Activated T-helper 1 cell treated with anti-CD3 and anti-CD28 coated beads, Interleukin-2, amount 50 U/mL, for 16 hours (primary cell): ENCODE measurements at regions not wholly inside any gene's neighbourhood (a gene's known extent, or its start where the extent isn't known, plus 50 kb on each side); places are given as distances from the start of the nearest gene placed in this dataset.

ENCODE experiments used
- DNase-seq, 2 donors: peaks; one replicate each; pipeline ENCODE4 v3.0.0-alpha.2; 2020; ENCODE audit warnings: low read depth in 1 of 2, low spot score in 1 of 2

- no peak for DNase-seq
Observed at GRCh38 chr2:34365512-34365911, 766.4 kb upstream of the FAM98A start.

- DNase-seq = no peak
Observed at GRCh38 chr2:34353509-34354113, 754.5 kb upstream of the FAM98A start.

GRCh38 chr2:34349527-34349926, 750.4 kb upstream of the FAM98A start:
- no peak for DNase-seq

GRCh38 chr2:34345030-34345429, 745.9 kb upstream of the FAM98A start:
- no peak for DNase-seq

- DNase-seq = no peak
Observed at GRCh38 chr2:34340307-34340706, 741.2 kb upstream of the FAM98A start.

GRCh38 chr2:34337735-34338134, 738.6 kb upstream of the FAM98A start:
- DNase-seq = no peak

- DNase-seq = no peak
Observed at GRCh38 chr2:34332813-34333212, 733.7 kb upstream of the FAM98A start.

- DNase-seq = no peak
Observed at GRCh38 chr2:34320056-34320455, 721.0 kb upstream of the FAM98A start.

GRCh38 chr2:34317797-34318196, 718.7 kb upstream of the FAM98A start:
- no peak for DNase-seq

GRCh38 chr2:34316788-34317187, 717.7 kb upstream of the FAM98A start:
- DNase-seq = no peak

- DNase-seq = no peak
Observed at GRCh38 chr2:34311816-34312215, 712.7 kb upstream of the FAM98A start.

- no peak for DNase-seq
Observed at GRCh38 chr2:34308140-34308539, 709.0 kb upstream of the FAM98A start.

GRCh38 chr2:34307636-34308035, 708.5 kb upstream of the FAM98A start:
- no peak for DNase-seq

- no peak for DNase-seq
Observed at GRCh38 chr2:34306745-34307144, 707.6 kb upstream of the FAM98A start.

GRCh38 chr2:34305587-34305986, 706.5 kb upstream of the FAM98A start:
- no peak for DNase-seq

- DNase-seq = no peak
Observed at GRCh38 chr2:34294961-34295360, 695.9 kb upstream of the FAM98A start.

- no peak for DNase-seq
Observed at GRCh38 chr2:34291076-34291475, 692.0 kb upstream of the FAM98A start.

- DNase-seq = no peak
Observed at GRCh38 chr2:34288016-34288415, 688.9 kb upstream of the FAM98A start.

- no peak for DNase-seq
Observed at GRCh38 chr2:34280606-34281005, 681.5 kb upstream of the FAM98A start.

- DNase-seq = no peak
Observed at GRCh38 chr2:34266908-34267697, 668.0 kb upstream of the FAM98A start.

- no peak for DNase-seq
Observed at GRCh38 chr2:34261701-34262100, 662.6 kb upstream of the FAM98A start.

- no peak for DNase-seq
Observed at GRCh38 chr2:34254272-34254878, 655.3 kb upstream of the FAM98A start.
